GM18867 (cell line): ENCODE measurements at regions not wholly inside any gene's neighbourhood (a gene's known extent, or its start where the extent isn't known, plus 50 kb on each side); places are given as distances from the start of the nearest gene placed in this dataset.

Experiments used
- ATAC-seq: cut with Tn5 transposase; IDR thresholded peaks from one replicate; pipeline ENCODE4 v1.9.1; 2021; ENCODE audit warnings: mild to moderate bottlenecking, moderate library complexity; ENCODE audit not compliant: unreplicated experiment

DNA sequence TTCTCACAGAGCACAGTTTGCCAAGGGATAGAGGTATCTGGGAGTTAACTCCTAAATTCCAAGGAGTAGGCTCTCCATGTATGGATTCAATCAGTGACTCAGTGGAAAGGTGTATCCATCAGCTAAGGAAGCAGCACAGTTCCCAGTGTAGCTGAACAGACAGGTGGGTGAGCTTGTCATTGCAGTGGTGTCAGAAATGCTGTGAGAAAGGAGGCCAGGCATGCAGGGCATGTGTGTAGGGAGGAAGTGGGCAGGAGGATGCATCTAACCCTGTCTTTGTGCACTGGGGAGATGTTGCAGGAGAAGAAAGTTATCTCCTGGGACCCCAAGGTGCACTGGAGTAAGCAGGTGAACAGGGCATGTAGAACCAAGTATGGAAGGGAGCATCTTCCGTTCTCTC lies 539.0 kb downstream of the VRK1 start:
- no peak for ATAC-seq

DNA sequence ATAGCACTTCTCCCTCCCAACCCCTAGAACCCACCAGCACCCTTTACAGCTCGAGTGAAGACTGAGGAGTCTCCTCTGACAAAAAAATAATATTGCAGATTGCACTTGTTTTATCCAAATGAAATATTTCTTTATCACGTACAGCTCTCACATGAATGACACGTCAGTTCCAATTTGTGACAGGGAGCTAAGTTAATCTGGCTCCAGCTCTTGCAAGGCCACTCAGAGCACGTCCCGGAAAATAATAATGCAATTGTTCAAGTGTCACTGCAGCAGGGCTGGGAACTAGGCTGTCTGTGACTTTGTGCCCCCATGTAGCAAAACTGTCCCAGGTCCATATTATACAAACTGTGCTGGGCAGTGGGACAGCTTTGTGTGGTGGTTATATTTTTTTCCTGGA lies 539.6 kb downstream of the VRK1 start:
- ATAC-seq: no peak

DNA sequence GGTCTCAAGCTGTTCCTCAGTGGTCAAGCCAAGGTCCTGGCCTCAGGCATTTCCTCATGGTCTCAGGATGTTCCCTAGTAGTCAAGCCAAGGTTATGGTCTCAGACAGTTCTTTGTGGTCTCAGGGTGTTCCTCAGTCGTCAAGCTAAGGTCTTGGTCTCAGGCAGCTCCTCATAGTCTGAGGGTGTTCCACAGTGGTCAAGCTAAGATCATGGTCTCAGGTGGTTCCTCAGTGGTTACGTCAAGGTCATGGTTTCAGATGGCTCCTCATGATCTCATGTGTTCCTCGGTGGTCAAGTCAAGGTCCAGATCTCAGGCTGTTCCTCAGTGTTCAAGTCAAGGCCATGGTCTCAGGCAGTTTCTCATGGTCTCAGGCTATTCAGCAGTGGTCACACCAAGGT lies 540.1 kb downstream of the VRK1 start:
- no peak for ATAC-seq

DNA sequence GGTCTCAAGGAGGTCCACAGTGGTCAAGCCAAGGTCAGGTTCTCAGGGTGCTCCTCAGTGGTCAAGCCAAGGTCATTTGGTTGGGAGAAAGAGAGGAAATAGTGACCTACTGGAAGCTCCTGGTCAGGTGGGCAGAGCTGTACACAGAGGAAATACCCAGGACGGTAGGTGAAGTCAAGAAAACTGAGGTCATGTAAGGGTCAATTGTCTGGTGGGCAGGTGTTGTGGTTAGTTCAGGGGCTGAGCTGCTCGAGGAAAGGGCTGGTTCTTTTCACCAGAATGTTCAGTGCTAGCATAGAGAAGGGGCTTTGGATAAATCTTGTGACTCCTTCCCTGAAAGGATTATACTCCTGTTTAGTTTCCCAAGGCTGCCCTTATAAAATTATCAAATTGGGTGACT lies 540.5 kb downstream of the VRK1 start:
- ATAC-seq: no peak

DNA sequence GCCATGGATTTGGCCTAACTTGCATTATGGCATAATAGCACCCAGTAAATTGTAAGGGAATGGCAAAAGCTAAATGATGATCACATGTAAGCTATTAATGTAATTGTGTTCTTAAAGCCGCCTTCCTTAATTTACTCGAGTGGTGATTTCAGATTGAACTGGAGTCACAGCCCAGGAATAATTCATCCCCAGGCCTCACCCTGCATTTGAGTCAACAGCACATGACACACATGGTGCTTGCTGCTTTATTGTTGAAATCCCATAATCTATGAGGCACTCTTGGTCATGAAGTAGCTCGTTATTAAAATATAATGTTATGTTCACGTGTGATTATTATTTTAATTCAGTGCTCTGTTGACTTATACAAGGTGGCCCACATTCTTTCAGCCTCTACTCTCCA lies 547.5 kb downstream of the VRK1 start:
- no peak for ATAC-seq

DNA sequence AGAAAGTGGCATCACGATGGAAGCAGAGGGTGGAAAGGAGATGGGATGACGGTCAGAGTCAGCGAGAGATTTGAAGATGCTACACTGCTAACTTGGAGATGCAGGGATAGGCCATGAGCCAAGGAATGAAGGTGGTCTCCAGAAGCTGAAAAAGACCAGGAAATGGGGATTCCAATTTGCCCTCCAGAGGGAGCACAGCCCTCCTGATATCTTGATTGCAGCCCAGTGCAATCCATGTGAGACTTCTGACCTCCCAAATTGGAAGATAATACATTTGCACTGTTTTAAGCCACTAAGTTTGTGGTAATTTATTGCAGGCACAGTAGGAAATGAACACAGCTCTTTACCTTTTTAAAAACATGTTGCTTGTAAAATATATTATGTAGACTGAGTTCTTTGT lies 549.5 kb downstream of the VRK1 start:
- no peak for ATAC-seq

DNA sequence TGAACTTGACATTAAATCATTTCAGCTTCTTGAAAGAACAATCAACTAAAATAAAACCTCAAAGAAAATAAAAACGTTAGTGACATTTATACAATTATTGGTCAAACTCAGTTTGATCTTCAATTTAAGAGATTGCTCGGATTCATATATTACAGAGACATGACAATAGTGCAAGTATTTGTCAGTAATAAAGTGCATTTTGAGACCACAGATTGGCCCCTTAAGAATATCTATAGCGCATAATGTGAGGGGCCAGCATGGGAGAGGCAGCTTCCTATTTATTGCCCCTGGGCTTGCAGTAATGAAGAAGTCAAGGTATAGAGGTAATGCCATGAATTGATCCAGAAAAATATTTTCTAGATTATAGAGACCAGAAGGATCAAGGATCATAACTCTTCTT lies 552.3 kb downstream of the VRK1 start:
- ATAC-seq: no peak

DNA sequence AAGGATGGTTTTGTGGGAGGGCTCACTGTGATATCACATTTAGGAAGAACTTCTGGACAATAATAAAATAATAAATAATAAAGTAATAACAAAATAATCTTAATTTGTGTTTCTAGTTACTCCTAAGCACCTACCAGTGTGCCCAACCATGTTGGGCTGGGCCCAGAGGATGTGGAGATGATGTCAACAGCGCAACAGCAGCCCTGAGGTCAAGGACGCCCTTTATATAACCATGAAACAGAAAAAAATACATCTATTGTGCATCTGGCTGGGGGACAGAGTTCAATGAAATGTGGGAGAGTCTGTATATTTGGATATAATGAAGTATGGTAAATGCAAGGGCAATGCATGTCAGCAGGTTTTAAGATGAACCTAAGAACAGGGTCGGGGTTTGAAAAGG lies 552.8 kb downstream of the VRK1 start:
- ATAC-seq: no peak

DNA sequence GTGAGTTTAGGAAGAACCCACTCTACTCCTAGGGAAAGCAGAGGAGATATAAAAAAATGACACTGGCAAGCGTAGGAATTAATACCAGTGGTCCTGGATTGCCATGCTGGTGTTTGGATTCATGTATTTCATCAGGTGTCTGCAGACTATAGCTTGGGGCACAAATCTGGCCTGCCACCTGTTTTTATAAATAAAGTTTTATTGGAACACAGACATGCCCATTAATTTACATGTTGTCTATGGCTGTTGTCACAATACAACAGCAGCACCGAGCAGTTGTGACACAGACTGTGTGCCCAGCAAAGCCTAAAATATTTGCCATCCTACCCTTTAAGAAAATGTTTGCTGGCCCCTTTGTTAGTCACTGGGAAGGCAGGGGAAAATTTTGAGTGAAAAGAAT lies 553.2 kb downstream of the VRK1 start:
- no peak for ATAC-seq

DNA sequence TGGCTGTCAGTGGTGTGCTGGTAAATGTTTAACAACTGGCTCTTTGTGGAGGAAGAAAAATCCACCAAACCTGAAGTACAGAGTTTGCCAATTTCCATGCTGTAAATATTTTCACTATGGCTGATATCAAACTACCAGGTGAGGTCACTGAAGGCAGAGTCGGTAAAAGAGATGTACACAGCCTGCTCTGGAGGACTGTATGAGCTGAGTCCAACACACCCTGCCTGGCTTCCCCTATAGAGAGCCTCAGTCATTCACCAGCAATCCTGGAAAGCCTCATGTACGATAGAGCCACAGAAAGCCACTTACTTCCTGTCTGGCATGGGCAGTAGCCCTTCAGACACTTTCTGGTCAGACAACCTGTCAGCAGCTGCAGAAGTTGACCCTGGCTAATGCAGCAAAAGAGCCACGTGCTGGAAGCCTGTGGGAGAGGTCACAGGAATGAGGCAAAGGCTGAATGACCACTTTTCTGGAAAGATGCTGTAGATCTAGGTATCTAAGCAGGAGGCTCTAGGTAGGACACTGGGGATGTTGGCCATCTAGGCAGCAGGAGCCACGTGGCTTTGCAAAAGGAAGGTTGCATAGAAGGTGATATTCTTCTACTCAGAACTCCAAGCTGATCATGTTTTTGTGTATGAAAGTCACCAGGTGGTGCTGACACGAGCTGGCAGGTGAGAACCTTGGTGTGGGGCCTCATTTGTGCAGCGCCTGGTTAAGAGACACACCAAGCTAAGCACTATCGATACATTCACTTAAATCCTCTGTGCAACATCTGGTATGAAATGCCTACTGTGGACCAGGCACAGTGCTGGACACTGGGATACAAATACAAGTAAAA lies 553.9 kb downstream of the VRK1 start:
- no peak for ATAC-seq

DNA sequence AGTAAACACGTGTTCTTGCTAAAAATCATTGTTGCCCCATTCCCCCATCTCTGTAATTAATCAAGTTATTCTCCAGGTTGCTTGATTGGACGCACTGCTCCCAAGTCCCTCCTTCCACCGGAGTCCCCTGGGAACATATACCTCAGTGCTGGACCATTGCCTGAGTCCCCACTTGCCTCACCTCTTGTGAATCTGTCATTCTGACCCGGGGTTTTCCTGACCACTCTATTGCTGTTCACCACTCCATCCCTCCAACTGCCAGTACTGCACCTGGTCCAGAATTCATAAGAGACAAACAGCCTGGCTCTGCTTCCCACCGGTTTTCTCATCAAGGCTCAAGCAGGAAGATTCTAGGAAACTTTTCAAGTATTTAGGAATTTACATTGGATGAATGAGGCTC lies 555.9 kb downstream of the VRK1 start:
- no peak for ATAC-seq

DNA sequence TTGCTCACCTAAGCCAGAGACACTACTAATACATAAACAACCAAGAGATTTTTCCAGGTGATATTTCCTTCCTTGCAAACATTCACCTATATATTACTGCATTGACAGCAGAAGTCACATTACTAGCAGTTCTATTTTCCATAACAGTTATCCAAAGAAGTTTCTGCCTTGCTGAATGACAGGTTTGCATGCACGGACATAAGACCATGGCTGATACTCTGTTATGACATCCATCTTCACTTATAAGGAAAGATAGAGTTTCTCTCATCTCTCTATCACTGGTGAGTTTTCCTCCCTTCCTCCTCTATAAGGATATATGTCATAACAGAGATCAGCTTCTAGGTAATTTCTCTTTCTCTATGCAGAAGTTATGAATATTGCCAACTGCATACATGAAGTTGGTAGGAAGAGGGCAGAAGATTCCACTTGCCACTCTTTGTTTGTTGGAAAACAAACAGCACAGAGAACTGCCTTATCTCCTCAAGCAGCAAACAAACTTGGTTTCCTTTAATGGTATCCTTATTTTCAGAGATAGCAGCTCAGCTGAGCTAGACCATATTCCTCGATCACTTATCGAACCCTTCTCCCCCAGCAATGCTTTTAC lies 557.0 kb downstream of the VRK1 start:
- ATAC-seq: no peak

DNA sequence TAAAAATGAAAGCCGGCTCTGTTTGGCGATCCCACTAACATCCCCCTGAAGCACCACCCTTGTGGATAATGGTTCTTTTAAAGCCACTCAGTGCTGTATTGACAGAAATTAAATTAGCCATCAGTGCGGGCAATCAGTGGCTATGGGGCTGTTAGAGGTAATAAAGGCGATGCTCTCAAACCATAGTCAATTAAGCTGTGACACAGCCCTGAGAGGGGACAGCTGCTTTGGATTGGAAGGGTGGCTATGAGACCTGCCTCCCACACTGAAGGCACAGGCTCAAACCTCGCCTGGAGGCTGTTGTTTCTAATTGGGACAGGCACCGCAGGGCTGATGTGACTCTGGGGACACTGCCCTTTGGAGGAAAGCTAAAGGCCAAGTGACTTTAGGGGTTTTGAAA lies 562.2 kb downstream of the VRK1 start:
- no peak for ATAC-seq

DNA sequence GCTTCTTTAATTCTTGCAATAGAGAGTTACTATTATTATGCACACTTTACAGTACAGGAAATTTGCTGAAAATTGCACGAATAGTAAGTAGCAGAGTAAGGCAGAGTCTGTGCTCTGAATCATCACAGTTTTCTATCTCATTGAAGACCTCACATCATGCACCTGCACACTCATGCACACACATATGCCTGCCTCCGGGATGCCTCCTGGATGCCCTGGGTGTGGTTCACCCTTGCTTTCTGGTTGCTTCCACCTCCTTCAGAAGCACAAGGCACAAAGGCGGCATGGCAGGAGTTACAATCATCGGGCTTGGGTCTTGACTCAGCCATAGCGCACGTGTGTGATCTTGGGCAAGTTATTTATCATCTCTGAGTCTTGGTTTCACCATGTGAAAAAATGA lies 564.0 kb downstream of the VRK1 start:
- ATAC-seq: no peak

DNA sequence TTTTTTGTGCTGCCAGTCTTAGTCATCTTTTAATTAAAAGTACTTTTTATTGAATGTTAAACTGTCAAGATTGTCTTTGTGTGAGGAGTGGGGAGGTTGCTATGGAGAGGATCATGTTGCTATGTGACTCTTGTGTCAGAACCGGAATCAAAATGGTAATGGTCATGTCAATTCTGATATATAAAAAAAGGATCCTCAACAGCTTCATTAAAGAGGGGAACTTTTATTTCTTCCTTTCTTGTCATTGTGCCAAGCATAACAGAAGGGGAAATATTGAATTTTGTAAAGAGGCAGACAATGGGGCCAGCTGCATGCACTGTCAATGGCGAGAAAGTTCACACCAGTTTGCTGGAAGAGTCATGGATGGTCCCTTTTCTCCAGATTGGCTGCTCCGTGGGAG lies 564.8 kb downstream of the VRK1 start:
- ATAC-seq: no peak

DNA sequence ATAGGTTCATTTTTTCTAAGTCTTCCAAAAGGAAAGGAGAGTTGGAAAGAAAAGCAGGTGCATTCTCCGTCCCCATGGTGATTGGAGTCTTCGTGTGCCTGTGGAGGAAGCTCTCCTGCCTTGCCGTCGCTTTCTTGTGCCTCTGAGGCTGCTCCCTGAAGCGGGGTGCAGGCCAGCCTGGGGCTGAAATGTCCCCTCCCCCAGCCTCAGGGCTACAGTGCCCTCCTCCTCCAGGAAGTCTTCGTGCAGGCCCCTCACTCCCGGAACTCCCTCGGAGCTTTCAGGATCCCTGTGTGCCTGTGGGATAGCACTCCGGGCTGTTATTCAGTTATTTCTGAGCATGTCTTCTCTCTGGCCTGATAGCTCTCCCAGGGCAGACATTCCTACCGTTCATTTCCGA lies 569.2 kb downstream of the VRK1 start:
- no peak for ATAC-seq

DNA sequence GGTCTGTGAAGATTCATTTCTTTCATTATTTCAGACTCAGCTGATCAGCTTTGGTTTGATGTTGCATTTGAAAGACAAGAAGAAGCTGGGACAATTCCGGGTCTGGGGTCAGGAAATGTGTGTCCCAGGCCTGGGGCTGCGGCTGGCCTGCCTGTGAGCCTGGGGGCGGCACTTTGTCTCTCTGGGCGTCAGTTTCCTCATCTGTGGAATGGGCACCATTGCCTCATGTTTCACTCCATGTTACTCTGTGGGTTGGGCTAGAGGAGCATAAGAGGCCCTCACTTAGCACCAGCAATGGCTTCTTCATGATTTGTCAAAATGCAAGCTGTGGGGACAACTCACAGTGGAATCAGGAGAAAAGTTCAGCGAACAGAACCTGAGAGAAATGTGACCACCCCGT lies 570.1 kb downstream of the VRK1 start:
- no peak for ATAC-seq

DNA sequence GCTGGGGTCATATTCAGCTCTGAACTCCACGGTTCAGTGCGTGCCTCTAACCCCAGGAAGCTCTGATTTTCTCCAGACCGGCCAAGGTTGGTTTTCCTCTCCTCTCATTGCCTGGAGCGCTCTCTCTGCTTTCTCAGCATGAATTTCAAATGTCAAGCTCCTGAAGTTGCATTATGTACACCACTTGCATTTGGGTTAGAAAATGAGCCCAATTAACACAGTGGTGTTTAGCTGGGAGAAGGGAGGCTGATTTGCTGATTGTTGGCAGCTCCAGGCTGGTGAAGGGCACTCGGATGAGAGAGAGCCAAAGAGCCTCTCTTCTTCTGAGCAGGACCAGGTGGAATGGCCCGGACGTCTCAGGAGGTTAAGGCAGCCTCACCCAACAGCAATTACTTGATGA lies 570.9 kb downstream of the VRK1 start:
- no peak for ATAC-seq

DNA sequence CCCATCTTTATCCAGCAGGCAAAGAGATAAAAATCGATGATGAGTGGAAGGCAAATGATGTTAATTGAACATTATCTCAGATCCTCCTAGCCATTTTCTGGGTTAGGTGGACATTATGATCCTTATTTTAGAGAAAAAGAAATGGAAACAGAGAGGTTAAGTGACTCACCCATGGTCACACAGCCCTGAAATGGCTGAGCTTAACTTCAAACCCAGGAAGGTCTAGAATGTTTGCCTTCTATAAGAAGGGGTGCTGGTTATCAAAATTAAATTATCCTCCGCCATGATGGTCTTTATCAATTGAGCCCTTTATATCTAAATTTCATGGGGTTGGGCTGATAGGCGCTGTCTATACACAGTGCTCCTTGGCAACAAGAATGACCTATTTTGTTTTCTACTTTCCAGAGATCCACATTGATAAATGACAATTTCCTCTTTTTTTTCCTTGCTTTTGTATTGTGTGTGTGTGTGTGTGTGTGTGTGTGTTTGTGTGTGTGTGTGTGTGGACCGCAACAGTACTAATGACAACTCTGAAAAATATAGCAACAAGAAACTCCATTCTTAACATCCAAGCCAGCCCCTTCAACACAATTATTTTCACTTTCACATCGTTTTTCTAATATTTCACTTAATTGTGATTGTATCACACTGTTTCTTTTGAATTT lies 571.9 kb downstream of the VRK1 start:
- ATAC-seq: no peak

DNA sequence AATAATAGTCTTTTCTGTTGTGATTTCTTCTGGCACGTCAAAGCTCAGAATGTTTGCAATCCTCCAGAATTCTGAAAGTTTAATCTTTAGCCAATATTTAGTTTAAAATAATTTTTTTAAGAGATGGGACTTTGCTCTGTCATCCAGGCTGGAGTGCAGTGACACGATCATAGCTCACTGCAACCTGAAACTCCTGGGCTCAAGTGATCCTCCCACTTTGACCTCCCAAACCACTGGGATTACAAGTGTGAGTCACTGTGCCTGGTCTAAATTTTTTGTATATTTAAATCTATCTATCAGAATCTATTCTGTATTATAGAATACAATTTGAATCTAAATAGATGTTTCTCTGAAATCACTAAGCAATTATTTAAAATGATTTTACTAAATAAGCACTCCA lies 572.7 kb downstream of the VRK1 start:
- ATAC-seq: no peak

DNA sequence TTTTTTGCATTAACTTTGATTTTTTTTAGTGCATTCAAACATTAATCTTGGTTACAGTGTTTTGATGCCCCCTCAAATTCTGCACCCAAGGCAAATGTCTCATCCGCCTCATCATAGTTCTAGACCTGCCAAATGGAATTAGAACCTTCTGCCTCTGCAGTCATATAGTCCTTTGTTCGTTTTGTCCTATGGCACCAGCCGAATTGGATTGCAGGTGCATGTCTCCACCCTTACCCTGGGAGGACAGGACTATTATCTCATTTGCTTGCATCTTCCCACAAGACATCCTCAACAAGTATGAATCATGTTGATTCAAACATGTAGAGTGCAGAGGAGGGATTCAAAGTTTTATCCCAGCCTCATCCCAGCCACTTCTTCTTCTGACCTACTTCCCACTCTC lies 579.1 kb downstream of the VRK1 start:
- ATAC-seq: no peak

DNA sequence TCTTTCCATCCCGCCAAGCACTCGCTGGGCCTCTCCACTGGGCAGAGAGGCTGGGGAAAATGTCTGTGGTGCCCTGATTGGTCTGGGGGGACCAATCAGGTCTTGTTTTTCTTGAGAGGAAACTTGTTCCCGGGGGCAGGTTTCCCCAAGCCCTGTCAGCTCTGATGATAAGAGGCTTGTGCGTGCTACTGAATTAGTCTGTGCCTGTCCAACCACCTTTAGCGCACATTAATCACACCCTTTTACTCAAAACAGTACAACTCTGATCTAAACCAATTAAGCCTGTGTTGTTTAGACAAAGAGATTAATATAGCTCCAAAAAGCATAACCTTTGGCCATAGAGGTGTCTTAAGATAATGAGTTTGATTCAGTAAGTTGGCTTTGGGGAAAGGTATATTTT lies 580.4 kb downstream of the VRK1 start:
- ATAC-seq: no peak
